GM20000 (cell line): ENCODE measurements at regions not wholly inside any gene's neighbourhood (a gene's known extent, or its start where the extent isn't known, plus 50 kb on each side); places are given as distances from the start of the nearest gene placed in this dataset.

Experiments used
- DNase-seq: peaks from one replicate; pipeline ENCODE4 v3.0.0; 2012; ENCODE audit warnings: low spot score
- CTCF ChIP-seq: IDR thresholded peaks from 2 replicates; pipeline ENCODE4 v1.5.1; 2012; ENCODE audit warnings: mild to moderate bottlenecking, control low read depth; ENCODE audit errors: extremely low read depth, missing control alignments

GRCh38 chr2:114046866-114047435 lies 157.1 kb downstream of the ACTR3 start:
- TF ChIP-seq CTCF: no peak
- no peak for DNase-seq

- DNase-seq: no peak
- TF ChIP-seq CTCF: no peak
Measured at GRCh38 chr2:114049280-114049679, 159.4 kb downstream of the ACTR3 start.

- no peak for TF ChIP-seq CTCF
- no peak for DNase-seq
Measured at GRCh38 chr2:114049826-114050225, 159.9 kb downstream of the ACTR3 start.

GRCh38 chr2:114056294-114057143 lies 166.6 kb downstream of the ACTR3 start:
- no peak for TF ChIP-seq CTCF
- peak; percentile 25 for DNase-seq

- DNase-seq: no peak
- TF ChIP-seq CTCF: no peak
Measured at GRCh38 chr2:114057638-114058037, 167.7 kb downstream of the ACTR3 start.

- no peak for DNase-seq
- no peak for TF ChIP-seq CTCF
Measured at GRCh38 chr2:114061566-114062098, 171.7 kb downstream of the ACTR3 start.

GRCh38 chr2:114063346-114063745 lies 173.5 kb downstream of the ACTR3 start:
- TF ChIP-seq CTCF: no peak
- no peak for DNase-seq
